PC-9 (cell line): ENCODE measurements at regions not wholly inside any gene's neighbourhood (a gene's known extent, or its start where the extent isn't known, plus 50 kb on each side); places are given as distances from the start of the nearest gene placed in this dataset.
"Not testable (repeated sequence)": the region's sequence is repeated elsewhere in the genome, so short reads cannot be mapped to it uniquely, and the experiment has no call there.

Experiments
- CTCF ChIP-seq: fragments of 200-600 bp; sonication (generic); conservative IDR thresholded peaks from 2 replicates; pipeline ENCODE4 v1.6.1; 2017; ENCODE audit warnings: mixed run types, antibody characterized with exemption, mild to moderate bottlenecking, moderate library complexity
- EZH2 ChIP-seq: fragments of 200-600 bp; sonication (generic); IDR thresholded peaks from 2 replicates; pipeline ENCODE4 v1.8.0; 2017; ENCODE audit warnings: antibody characterized with exemption, low read depth

GRCh38 chr5:63732880-63733279 is 229.4 kb downstream of the HTR1A start:
- TF ChIP-seq CTCF, EZH2: not testable (repeated sequence)
